ENCODE measurements at regions not wholly inside any gene's neighbourhood (a gene's known extent, or its start where the extent isn't known, plus 50 kb on each side); places are given as distances from the start of the nearest gene placed in this dataset.

GRCh38 chr4:124469981-124470380 is 242.6 kb downstream of the ANKRD50 start:
- no peak for DNase-seq (ENCODE audit: low read depth in 2 of 2)

GRCh38 chr4:124478470-124478869 is 234.1 kb downstream of the ANKRD50 start:
- DNase-seq (ENCODE audit: low read depth in 2 of 2): no peak

GRCh38 chr4:124480061-124480460 is 232.5 kb downstream of the ANKRD50 start:
- DNase-seq (ENCODE audit: low read depth in 2 of 2): no peak

GRCh38 chr4:124481123-124481522 is 231.4 kb downstream of the ANKRD50 start:
- no peak for DNase-seq (ENCODE audit: low read depth in 2 of 2)

GRCh38 chr4:124483048-124483906 is 229.3 kb downstream of the ANKRD50 start:
- no peak for DNase-seq (ENCODE audit: low read depth in 2 of 2)

GRCh38 chr4:124484008-124484407 is 228.5 kb downstream of the ANKRD50 start:
- no peak for DNase-seq (ENCODE audit: low read depth in 2 of 2)

GRCh38 chr4:124484940-124485339 is 227.6 kb downstream of the ANKRD50 start:
- DNase-seq (ENCODE audit: low read depth in 2 of 2): no peak

GRCh38 chr4:124486423-124486822 is 226.1 kb downstream of the ANKRD50 start:
- no peak for DNase-seq (ENCODE audit: low read depth in 2 of 2)

GRCh38 chr4:124487651-124488050 is 224.9 kb downstream of the ANKRD50 start:
- no peak for DNase-seq (ENCODE audit: low read depth in 2 of 2)

- DNase-seq (ENCODE audit: low read depth in 2 of 2): no peak
Observed at GRCh38 chr4:124491361-124492145, 221.0 kb downstream of the ANKRD50 start.

GRCh38 chr4:124499261-124499660 is 213.3 kb downstream of the ANKRD50 start:
- DNase-seq (ENCODE audit: low read depth in 2 of 2): no peak

GRCh38 chr4:124501576-124501975 is 211.0 kb downstream of the ANKRD50 start:
- DNase-seq (ENCODE audit: low read depth in 2 of 2): no peak

GRCh38 chr4:124504431-124504830 is 208.1 kb downstream of the ANKRD50 start:
- no peak for DNase-seq (ENCODE audit: low read depth in 2 of 2)

- DNase-seq (ENCODE audit: low read depth in 2 of 2): no peak
Observed at GRCh38 chr4:124505211-124505610, 207.3 kb downstream of the ANKRD50 start.

- DNase-seq (ENCODE audit: low read depth in 2 of 2): no peak
Observed at GRCh38 chr4:124509151-124509550, 203.4 kb downstream of the ANKRD50 start.

GRCh38 chr4:124514588-124514987 is 197.9 kb downstream of the ANKRD50 start:
- DNase-seq (ENCODE audit: low read depth in 2 of 2): no peak

- DNase-seq (ENCODE audit: low read depth in 2 of 2): no peak
Observed at GRCh38 chr4:124515591-124515990, 196.9 kb downstream of the ANKRD50 start.

- DNase-seq (ENCODE audit: low read depth in 2 of 2): no peak
Observed at GRCh38 chr4:124519196-124519595, 193.3 kb downstream of the ANKRD50 start.

- DNase-seq (ENCODE audit: low read depth in 2 of 2): no peak
Observed at GRCh38 chr4:124523816-124524215, 188.7 kb downstream of the ANKRD50 start.

- no peak for DNase-seq (ENCODE audit: low read depth in 2 of 2)
Observed at GRCh38 chr4:124525524-124525923, 187.0 kb downstream of the ANKRD50 start.

- no peak for DNase-seq (ENCODE audit: low read depth in 2 of 2)
Observed at GRCh38 chr4:124526331-124526730, 186.2 kb downstream of the ANKRD50 start.

- DNase-seq (ENCODE audit: low read depth in 2 of 2): no peak
Observed at GRCh38 chr4:124526769-124527168, 185.8 kb downstream of the ANKRD50 start.

GRCh38 chr4:124527364-124527763 is 185.2 kb downstream of the ANKRD50 start:
- no peak for DNase-seq (ENCODE audit: low read depth in 2 of 2)
